Stomach (tissue), 4 donors: ENCODE measurements at regions not wholly inside any gene's neighbourhood (a gene's known extent, or its start where the extent isn't known, plus 50 kb on each side); places are given as distances from the start of the nearest gene placed in this dataset.

Experiments used
- EP300 ChIP-seq: sonication (generic); formaldehyde crosslinking; IDR thresholded peaks from one replicate; pipeline ENCODE4 v1.6.1; 2017; ENCODE audit warnings: antibody characterized with exemption
- POLR2A ChIP-seq, 4 donors: fragments of 450-650 bp; IDR thresholded peaks; one replicate each; pipeline ENCODE4 v1.6.1; 2016; ENCODE audit warnings: antibody characterized with exemption in 4 of 4, control low read depth in 2 of 4, mild to moderate bottlenecking in 1 of 4, moderate library complexity in 1 of 4
- TF ChIP-seq, protein P1 (sequence below), 7 experiments: fragments of 450-650 bp in 4 of 7; fragments of 200-600 bp in 3 of 7; sonication (generic) in 3 of 7; IDR thresholded peaks; one replicate each; pipeline ENCODE4 v1.5.1; 2016 to 2019; ENCODE audit warnings: antibody characterized with exemption in 7 of 7, control low read depth in 2 of 7, mild to moderate bottlenecking in 1 of 7

DNA sequence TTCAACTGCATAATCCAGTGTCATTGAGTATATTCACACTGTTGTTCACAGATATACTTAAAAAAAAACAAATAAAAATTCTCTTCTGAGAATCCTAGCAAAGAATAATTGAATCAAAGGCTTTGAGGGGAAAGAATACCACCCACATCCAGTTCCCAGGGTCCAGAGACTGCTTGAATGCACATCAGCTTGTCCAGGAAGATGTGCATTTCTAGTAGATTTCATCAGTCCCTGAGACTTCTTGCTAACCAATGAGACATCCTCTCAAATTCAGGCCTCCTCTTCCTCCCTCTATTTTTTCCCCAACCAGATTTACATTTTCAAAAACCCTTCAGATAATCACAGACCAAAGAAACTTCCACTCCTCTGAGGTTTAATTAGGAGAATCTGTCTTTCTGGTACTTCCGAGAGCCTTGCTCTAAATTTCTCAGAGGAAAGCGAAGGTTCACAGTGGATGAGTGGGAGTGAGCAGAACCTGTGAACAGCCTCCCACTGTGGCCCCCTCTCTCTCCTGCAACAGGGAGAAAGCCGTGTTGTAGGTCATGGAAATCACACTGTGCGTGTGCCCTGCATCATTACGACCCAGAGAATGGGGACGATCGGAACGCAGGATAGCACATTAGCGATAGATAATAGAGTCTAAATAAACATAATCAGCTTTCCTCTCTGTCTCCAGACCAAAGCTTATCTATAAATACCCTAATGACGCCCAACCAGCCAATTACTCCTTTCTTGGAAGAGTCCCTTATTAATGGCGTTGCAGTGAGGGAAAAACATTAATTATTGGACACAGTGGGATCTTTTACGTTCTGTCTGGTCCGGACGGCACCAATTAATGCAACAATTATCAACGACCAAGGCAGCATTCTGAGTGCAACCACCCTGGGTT is 212.5 kb downstream of the EMX2 start:
- TF ChIP-seq POLR2A (IDR thresholded peaks at IDR 0.05) (no peak), EP300 (no peak)
- TF ChIP-seq, protein P1, sequence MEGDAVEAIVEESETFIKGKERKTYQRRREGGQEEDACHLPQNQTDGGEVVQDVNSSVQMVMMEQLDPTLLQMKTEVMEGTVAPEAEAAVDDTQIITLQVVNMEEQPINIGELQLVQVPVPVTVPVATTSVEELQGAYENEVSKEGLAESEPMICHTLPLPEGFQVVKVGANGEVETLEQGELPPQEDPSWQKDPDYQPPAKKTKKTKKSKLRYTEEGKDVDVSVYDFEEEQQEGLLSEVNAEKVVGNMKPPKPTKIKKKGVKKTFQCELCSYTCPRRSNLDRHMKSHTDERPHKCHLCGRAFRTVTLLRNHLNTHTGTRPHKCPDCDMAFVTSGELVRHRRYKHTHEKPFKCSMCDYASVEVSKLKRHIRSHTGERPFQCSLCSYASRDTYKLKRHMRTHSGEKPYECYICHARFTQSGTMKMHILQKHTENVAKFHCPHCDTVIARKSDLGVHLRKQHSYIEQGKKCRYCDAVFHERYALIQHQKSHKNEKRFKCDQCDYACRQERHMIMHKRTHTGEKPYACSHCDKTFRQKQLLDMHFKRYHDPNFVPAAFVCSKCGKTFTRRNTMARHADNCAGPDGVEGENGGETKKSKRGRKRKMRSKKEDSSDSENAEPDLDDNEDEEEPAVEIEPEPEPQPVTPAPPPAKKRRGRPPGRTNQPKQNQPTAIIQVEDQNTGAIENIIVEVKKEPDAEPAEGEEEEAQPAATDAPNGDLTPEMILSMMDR (IDR thresholded peaks at IDR 0.05), result no peak
